GM15510 (cell line): ENCODE measurements at regions not wholly inside any gene's neighbourhood (a gene's known extent, or its start where the extent isn't known, plus 50 kb on each side); places are given as distances from the start of the nearest gene placed in this dataset.

Experiments
- POLR2A ChIP-seq: IDR thresholded peaks from 3 replicates; pipeline ENCODE4 v1.6.1; 2011; ENCODE audit warnings: borderline replicate concordance; ENCODE audit not compliant: insufficient read length; ENCODE audit errors: extremely low read depth

DNA sequence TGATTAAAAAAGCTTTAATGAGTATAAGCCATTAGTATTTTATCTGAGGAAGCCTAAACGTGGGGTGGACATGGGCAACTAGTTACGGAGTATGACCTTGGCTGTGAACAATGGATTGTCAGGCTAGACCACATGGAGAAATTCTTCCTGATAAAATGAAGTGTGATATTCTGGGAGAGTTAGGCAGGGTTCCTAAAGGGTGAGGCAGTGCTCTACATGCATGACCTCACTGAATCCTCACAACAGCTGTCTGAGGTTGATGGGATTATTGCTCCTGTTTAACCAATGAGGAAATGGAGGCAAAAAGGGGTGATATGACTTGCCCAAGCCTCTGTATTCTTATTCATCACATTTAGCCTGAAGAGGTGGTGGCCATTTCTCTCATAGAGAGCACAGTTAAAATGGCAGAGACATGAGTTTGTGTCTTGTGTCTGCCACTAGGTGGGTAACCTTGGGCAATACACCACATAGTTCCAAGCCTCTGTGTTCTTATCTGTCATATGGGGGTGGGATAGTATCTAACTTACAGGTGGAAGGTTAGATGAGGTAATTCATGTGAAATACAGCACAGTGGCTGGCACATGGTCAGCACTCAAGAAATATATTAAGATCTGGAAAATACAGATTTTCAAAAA, 96.1 kb upstream of the NR3C1 start:
- no peak for TF ChIP-seq POLR2A

DNA sequence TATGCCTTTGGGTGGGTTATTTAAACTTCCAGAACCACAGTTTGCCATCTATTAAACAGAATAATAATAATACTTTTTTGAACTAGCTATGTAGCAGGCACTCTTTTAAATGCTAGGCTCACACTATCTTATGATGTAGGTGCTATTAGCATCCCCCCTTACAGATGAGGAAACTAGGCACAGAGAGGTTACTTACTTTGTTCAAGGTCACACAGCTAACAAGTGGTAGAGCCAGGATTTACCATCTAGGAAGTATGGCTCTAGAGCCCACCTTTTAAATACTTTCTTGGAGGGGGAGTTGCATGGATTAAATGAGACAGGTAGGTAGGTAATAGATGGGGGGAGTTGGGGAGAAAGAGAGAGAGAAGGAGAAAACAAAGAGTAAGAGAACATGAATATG, 95.3 kb upstream of the NR3C1 start:
- TF ChIP-seq POLR2A = no peak

DNA sequence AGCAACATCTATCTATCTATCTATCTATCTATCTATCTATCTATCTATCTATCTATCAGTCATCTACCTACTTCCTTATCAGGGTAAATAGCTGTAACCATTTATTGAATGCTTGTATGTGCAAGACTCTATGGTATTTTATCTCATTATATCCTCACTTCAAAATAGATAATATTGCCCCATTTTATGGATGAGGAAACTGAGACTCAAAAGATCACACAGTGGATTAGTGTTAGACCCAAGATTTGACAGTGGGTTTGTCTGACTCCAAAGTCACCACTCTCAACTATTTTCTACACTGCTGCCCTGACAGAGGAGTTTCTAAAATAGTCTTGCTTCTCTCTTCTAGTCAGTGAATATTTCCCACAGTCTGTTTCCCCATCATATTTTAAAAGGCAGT, 94.3 kb upstream of the NR3C1 start:
- TF ChIP-seq POLR2A = no peak

DNA sequence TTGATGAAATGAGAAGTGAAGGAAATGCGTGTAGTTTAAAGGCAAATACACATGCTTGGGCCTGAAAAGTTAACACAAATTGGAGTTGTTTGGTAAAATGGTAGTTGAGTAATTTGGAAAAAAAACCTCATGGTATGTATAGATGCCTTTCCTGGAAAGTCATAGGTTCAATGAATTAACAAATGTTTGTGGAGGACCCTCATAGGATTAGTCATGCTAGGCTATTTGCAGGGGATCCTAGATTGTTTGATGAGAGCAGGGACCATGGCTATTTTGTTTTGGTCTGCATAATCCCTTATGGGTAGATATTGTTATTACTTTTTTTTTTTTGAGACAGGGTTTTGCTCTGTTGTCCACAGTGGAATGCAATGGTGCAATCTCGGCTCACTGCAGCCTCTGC, 93.5 kb upstream of the NR3C1 start:
- no peak for TF ChIP-seq POLR2A

DNA sequence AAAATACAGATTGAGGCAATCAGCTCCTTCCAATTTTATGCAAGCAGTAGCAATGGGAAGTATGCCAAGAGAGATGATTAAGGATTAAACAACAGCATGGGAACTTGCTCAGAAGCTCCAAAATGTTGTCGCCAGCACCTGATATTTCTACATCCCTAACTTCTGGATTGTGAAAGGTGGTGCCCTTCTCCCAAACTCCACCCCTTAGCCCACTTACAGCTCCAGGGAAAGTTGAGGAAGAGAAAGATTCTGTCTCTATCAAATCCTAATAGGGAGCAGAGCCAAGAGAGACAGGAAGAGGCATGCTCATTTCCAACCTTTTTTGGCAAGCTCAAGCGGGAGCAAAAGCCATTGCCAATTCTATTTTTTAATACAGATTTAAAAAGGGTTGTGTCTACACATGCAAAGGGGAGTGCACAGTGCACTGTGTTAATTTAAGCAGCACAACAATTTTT, 92.4 kb upstream of the NR3C1 start:
- no peak for TF ChIP-seq POLR2A

DNA sequence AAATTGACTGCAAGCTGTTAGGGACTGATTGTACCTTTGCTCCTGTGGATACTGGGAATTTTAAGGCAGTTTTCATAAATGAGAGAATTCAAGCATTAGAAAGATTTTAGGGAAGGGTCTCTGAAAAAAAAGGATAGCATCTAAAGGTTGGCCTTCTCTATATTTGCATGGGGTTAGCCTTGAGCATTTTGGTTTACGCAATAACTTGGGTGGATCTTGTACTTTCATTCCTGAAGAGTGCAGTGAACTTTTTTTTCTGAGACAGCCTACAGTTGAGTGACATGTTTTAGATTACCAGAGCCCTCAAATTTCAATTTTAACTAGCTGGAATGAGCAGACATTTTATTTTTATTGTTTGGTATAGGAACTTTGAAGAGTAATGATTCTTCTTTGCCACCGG, 91.6 kb upstream of the NR3C1 start:
- TF ChIP-seq POLR2A = no peak

DNA sequence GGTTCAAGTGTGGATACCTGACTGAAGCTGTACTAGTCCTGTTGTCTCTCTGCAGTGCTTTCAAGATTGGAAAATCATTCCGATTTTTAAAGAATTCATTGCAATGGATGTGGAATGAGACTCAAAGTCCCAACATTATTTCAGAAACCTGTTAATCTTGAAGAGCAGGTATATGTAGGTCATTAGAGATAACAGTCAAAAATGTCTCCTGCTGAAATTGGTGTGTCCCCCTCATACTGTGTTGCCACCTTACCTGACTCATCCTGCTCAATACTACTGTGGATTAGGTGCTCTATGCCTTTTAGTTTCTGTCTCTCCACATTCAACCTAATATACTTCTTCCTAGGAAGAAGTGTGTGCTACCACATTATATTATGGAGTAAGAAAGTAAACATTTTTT, 91.1 kb upstream of the NR3C1 start:
- no peak for TF ChIP-seq POLR2A

DNA sequence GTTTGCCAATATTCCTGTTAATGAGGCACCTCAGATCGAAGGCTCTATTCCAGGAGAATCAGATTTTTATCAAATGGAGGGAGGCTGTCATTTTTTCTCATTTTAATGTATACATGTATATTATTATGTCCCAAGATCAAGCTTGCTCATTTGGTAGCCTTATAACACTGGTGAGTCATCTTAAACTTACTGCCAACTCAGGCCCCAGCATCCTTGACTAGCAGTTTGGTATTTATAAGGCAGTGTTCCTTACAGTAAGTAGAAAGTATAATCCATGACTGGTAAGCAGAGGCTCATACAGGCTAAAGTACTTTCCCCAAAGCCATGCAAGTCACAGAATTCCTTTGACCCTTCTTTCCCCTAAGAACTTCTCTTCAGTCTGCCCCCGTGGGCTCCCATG, 90.7 kb upstream of the NR3C1 start:
- no peak for TF ChIP-seq POLR2A

DNA sequence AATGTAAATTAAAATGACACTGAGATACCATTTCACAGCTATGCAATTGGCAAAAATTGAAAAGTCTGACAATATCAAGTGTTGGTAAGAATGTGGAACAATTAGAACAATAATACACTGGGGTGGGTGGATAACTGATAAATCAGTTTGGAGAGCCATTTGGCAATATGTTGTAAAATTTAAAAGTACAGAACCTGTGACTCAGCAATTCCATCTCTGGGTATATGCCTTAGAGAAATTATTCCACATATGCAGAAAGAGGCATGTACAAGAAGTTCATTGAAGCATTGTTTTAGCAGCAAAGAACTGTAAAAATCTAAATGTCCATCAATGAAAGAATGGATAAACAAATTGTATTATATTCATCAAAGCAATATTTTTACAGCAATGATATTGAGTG, 89.3 kb upstream of the NR3C1 start:
- TF ChIP-seq POLR2A = no peak

DNA sequence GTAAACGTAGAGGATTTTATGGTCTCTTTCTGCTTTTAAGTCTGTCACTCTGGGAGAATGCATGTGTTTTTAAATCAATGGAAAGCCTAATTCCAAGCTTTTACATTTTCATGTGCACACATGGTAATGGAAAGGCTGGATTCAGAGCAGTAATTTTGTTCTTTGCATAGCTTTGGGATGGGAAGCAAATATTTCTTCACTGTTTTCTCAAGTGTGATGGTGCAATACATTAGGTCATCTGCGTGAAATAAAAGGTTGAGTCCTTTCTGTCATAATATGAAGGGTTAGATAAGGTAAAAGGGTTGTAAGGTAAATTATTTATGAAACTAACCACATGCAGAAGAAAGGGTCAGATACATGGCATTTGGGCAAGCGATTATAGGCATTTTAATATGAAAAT, 88.2 kb upstream of the NR3C1 start:
- TF ChIP-seq POLR2A = no peak

DNA sequence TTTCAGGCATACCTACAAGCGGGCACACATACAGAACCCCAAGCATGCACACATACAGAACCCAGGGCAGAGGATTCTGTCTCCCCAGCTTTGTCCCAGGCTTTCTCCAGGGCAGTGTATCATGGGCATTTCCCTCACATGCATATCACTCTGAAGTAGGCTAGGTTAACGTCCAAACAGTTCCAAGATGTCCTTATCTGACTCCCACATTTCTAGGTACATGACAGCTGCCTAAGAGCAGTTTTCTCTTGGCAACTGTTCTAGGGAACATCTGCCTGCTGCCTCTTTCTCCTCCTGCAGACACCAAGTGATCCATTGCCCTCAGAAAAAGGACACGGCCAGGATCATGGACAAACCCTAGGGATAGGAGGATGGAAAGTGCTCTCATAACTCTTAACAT, 84.9 kb upstream of the NR3C1 start:
- no peak for TF ChIP-seq POLR2A

DNA sequence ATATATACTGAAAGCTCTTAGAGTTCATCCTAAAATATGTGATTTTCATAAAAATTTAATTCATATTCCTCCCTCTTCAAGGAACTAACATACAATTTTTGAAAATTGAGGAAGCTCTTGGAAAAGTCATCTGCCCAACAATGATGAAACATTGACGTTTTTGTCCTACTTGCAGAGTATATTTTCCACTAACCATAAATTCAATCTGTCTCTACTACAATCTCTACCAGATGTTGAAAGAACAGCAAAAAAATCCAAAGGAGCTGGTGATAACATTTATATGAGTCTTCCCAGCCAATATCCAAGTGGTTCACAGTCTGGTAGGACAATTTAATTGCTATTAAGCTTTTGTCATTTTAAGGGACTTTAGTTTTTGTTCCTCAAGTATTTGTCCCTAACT, 81.1 kb upstream of the NR3C1 start:
- no peak for TF ChIP-seq POLR2A

DNA sequence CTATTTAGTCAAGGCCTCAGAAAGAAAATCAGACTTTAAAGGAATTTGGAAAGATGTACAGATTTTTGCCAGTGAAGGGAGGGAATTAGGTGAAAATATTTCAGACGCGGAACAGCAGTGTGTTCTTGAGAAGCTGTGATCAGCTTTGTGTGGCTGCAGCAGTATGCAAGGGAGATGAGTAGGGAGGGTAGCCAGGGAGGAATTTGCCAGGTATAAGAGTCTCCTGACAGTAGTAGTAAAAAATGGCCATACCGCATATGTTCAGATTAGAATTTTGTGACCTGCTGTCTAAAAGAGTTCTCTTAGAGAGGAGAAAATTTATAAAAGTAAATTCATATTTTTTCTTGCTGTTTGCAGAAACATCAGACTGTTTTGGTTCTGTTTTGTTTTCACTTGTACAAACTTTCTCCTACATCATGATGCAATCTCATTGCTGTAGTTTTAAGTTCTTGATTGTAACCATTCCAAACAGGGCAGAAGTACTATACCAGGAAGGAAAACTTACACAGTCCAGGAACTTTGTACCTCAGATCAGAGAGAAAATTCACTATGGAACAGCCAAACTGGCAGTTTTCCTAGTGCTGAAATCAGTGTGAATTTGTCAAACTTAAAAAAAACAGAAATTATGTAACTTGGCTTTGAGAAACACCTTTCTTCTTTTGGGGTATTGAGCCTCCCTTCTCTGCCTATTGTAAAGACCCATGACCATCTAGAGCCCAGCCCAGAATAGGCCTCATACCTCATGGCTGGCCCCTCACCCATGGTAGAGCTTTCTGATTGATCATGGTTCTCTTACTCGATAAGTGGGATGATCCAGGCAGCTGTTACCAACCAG, 78.4 kb upstream of the NR3C1 start:
- TF ChIP-seq POLR2A = no peak

DNA sequence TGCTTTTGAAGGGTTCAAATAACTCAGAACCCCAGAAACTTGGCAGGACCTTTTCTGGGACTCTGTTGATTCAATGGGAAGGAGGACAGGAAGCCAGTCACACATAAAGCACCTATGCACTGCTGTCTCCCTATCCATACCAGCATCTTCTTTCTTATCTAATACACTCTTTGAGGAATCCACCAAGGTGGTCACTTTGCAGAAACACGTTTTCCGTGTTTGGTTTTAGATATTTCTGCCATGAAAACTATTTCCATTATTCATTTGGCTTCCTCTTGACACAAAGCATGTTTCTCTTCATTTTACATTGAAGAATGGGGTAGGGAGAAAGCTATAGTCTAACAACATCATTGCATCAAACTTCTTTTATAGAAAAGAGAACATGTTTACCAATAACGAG, 76.5 kb upstream of the NR3C1 start:
- TF ChIP-seq POLR2A = no peak

DNA sequence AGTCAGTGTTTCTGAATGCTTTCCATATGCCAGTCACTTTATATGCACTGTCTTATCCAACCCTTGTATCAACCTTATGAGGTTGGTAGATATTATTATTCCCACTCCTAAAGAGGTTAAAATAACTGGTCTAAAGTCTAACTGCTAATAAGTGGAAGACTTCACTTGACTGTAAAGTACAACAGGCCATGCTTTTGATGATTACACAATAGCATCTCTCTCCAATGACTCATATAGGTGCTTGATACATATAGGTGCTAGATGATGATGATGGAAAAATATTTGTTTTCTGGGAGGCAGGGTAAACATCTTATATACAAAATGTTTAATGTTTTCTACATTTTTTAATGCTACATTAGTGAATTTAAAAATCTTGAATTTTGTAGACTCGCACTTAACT, 75.9 kb upstream of the NR3C1 start:
- TF ChIP-seq POLR2A = no peak

DNA sequence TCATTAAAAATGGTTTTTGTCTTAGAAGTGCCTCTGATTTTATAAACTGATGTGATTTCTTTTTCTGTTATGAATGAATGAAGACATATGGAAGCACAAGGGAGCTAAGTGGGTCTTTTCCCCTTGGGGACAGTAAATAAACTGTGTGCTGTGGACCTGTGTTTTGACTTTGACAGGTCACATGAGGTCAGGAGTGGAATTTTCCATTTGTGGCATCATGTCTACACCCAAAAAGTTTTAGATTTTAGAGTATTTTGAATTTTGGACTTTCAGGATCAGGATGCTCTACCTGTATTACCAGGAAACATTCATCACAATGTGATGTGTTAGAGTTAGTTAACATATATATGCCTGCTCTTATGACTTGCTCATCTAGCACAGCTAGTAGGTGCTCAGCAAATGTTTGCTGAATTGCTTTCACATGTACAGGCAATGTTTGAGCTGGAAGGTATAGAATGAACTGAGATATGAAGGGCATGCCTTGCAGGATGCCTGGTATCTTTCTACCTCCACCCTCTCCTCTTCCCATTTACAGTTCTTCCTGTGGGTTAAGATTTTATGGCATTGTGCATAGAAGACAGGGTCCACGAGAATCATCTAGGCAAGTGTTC, 73.2 kb upstream of the NR3C1 start:
- TF ChIP-seq POLR2A = no peak
